Motor neuron (in vitro differentiated cells): ENCODE measurements at regions not wholly inside any gene's neighbourhood (a gene's known extent, or its start where the extent isn't known, plus 50 kb on each side); places are given as distances from the start of the nearest gene placed in this dataset.

Experiments used
- ATAC-seq, 8 experiments: fragments of 200-7000 bp; cut with Tn5 transposase; replicated peaks in 6 of 8; 2 replicates each; pipeline ENCODE4 v1.8.0; 2021; ENCODE audit warnings: mild to moderate bottlenecking in 8 of 8, moderate library complexity in 8 of 8
- H3K27ac ChIP-seq, 2 donors: fragments of 250-450 bp; sonication (Bioruptor Pico); 2 replicates each; pipeline ENCODE4 v1.9.0; 2021; ENCODE audit warnings: antibody characterized with exemption in 2 of 2, mild to moderate bottlenecking in 2 of 2, moderate library complexity in 1 of 2
- H3K4me1 ChIP-seq, 2 donors: fragments of 250-450 bp; sonication (Bioruptor Pico); replicated peaks in 1 of 2; 2 replicates each; pipeline ENCODE4 v1.6.1; 2021; ENCODE audit warnings: antibody characterized with exemption in 2 of 2, mild to moderate bottlenecking in 2 of 2, moderate library complexity in 1 of 2
- H3K4me3 ChIP-seq, 5 donors: fragments of 250-450 bp; sonication (Bioruptor Pico); 2 replicates each; pipeline ENCODE4 v1.9.0; 2021; ENCODE audit warnings: antibody characterized with exemption in 5 of 5, mild to moderate bottlenecking in 5 of 5, moderate library complexity in 4 of 5
- WGBS, 10 experiments: fragments of 450-650 bp; shearing (Covaris generic); methylation state at CpG; one replicate each; pipeline ENCODE4 v1.0.0; 2022; 5-methylcytosine and 5-hydroxymethylcytosine counted together
- in situ Hi-C, 9 experiments: fragments of 400-800 bp; cut with MboI; loops; one replicate each; pipeline ENCODE4 v1.15.0; 2021; ENCODE audit warnings: low sequenced_read_pairs in 9 of 9, low pct_unique_long_range_greater_than_20kb in 2 of 9; ENCODE audit not compliant: unreplicated experiment in 9 of 9

GRCh38 chr6:11920566-11920965, 91.5 kb upstream of the HIVEP1 start:
- Histone ChIP-seq H3K27ac (no peak overlapping the region), H3K4me3 (no peak overlapping the region), H3K4me1 (peaks cover 20 to 22% of the 10 kb centered on the region in 2 donors)
- peak in 2 of 8 experiments; percentile 2 to 4 for ATAC-seq
- WGBS, 10 experiments = 50 to 100% (median 100%) methylated on average over 1 to 3 of the region's 3 CpGs; no CpG with 5 or more reads in 3 of the 10 experiments
- in situ Hi-C loops = no loop called here

GRCh38 chr6:11919771-11920440, 92.2 kb upstream of the HIVEP1 start:
- H3K4me1 ChIP-seq = peaks cover 20 to 22% of the 10 kb centered on the region in 2 donors
- H3K27ac ChIP-seq = no peak overlapping the region
- in situ Hi-C loops = no loop called here
- H3K4me3 ChIP-seq = no peak overlapping the region
- ATAC-seq = peak in 3 of 8 experiments; percentile 10 to 59 (median 11)
- 21 to 100% (median 83%) methylated on average over 1 to 8 of the region's 8 CpGs; no CpG with 5 or more reads in 2 of the 10 experiments for WGBS, 10 experiments

GRCh38 chr6:11918739-11919605, 93.1 kb upstream of the HIVEP1 start:
- in situ Hi-C loops = no loop called here
- peak overlapping the region in 1 of 5 donors; percentile 14 for H3K4me3 ChIP-seq
- peak in 6 of 8 experiments; percentile 32 to 78 (median 74) for ATAC-seq
- H3K4me1 ChIP-seq = peaks cover 20 to 22% of the 10 kb centered on the region in 2 donors
- peak overlapping the region; percentile 71 to 73 for H3K27ac ChIP-seq
- 6 to 72% (median 29%) methylated on average over 2 to 7 of the region's 9 CpGs; no CpG with 5 or more reads in 4 of the 10 experiments for WGBS, 10 experiments

DNA sequence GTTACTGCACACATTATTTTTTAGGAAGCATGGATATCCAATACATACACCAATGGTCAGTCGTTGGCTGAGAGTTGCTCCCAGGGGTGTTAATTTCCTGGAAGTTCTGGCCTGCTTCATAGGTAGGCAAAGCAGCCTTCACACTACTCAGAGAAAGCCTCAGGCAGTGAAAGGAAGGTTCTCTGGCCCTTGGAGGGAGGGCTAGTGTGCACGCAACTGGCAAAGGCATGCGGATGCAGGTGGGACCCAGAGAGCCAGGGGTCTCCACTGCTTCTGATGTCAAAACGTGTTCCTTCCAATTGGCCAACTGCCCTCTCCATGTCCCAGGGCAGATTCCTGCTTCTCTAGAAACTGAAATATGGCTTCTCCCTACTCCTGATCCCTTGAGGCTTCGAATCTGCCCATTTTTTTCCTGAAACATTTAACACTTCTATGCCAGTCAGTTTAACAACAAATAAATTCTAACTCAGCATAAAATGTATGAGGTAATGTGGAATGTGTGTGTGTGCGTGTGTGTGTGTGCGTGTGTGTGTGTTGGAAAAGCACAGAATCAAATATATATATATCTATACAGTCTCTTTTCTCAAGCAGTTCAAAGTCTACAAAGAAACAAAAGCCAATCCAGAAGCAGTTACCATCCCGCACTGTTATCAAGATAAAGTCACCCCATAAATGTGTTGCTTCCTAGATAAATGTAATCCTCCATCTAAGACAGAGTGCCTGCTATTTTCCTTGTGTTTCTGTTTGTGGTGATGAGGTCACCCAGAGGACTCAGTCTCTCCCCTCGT, 94.0 kb upstream of the HIVEP1 start:
- peak; percentile 10 to 91 (median 84) for ATAC-seq
- Histone ChIP-seq H3K4me1 (peaks cover 20 to 22% of the 10 kb centered on the region in 2 donors), H3K27ac (peak overlapping the region; percentile 71 to 73), H3K4me3 (no peak overlapping the region)
- in situ Hi-C loops = no loop called here
- WGBS, 10 experiments = 17 to 70% (median 55%) methylated on average over 1 to 7 of the region's 9 CpGs; no CpG with 5 or more reads in 1 of the 10 experiments

- in situ Hi-C loops = no loop called here
- Histone ChIP-seq H3K4me1 (peaks cover under 1 to 8% of the 10 kb centered on the region in 2 donors), H3K27ac (no peak overlapping the region), H3K4me3 (no peak overlapping the region)
- 57 to 100% (median 94%) methylated on average over 1 to 5 of the region's 6 CpGs; no CpG with 5 or more reads in 1 of the 10 experiments for WGBS, 10 experiments
- ATAC-seq = no peak
These were observed 99.7 kb upstream of the HIVEP1 start for GRCh38 chr6:11912420-11912819.

DNA sequence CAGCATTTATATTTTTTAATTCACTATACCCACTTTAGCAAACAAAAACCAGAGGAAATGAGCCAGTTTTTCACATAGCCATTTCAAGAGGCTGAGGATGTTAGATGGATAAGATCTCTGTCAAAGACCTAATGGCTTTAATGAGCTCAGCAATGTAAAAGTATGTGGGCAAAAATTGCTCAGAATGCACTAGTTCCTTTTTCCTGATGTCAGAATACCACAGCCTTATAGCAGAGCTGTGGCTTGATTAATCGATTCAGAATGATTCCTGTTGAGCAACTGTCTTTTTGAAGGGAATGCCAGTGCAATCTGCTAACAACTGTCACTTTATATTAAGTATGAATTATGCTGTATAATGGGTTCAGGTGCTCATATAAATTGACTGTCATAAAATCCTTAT, 100.6 kb upstream of the HIVEP1 start:
- no peak for ATAC-seq
- Histone ChIP-seq H3K4me3 (no peak overlapping the region), H3K27ac (no peak overlapping the region), H3K4me1 (peaks cover 0 to 8% of the 10 kb centered on the region in 2 donors)
- in situ Hi-C loops = no loop called here
- 0 to 100% (median 82%) methylated on average over 1 of the region's 1 CpG; no CpG with 5 or more reads in 2 of the 10 experiments for WGBS, 10 experiments

- peaks cover 0 to 8% of the 10 kb centered on the region in 2 donors for H3K4me1 ChIP-seq
- ATAC-seq = peak in 1 of 8 experiments; percentile 25
- 6 to 100% (median 71%) methylated on average over 2 to 7 of the region's 7 CpGs; no CpG with 5 or more reads in 1 of the 10 experiments for WGBS, 10 experiments
- in situ Hi-C loops = no loop called here
- H3K4me3 ChIP-seq = no peak overlapping the region
- H3K27ac ChIP-seq = no peak overlapping the region
These were observed 102.4 kb upstream of the HIVEP1 start for GRCh38 chr6:11909696-11910132.

DNA sequence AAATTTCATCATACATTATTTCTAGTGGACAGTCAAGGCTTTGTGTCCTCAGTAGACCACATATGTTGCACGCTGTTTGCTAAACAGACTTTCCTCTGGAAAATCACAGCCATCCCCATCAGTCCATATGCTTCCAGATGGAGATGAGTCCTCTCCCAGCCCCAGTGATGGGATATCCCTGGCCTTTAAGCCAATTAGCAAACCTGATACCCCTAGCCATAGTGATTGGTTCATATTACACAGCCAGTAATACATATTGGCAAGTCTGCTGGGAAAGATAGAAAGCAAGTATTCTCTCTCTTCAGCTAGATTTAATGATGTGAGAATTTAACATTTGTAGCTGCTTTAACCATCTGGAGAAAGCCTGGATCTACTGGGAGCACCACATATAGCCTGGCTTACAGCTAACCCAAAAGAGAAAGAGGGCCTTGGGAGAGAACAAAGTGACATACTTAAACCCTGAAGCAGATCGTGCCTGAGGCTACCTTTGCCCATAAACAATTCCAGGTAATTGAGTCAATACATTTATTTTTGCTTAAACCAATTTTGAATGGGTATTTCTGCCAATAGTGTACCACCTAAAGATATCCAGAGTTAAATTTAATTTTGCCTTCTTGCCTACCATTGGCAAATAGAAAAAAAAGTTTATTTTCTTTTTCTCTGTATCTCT, 103.5 kb upstream of the HIVEP1 start:
- no peak overlapping the region for H3K4me3 ChIP-seq
- ATAC-seq = no peak
- 17 to 90% (median 75%) methylated on average over 1 to 2 of the region's 2 CpGs; no CpG with 5 or more reads in 3 of the 10 experiments for WGBS, 10 experiments
- in situ Hi-C loops = no loop called here
- peaks cover 0 to 8% of the 10 kb centered on the region in 2 donors for H3K4me1 ChIP-seq
- no peak overlapping the region for H3K27ac ChIP-seq

DNA sequence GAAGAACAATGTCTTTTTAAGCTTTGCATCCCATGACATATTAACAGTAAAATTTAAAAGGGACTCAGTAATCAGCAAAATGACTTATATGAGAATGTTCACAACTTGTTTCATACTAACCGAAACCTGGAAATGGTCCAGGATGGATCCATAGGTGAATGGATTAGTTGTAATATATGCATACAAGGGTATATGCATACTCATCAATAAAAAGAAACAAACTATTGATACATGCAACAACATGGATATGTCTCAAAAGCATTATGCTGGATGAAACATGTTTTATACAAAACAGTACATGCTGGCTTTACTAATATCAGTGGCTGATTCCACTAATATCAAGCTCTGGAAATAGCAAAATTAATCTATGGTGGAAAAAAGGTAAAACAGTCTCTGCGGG, 108.5 kb upstream of the HIVEP1 start:
- ATAC-seq = no peak
- WGBS, 10 experiments = 96 to 100% (median 100%) methylated on average over 1 to 2 of the region's 2 CpGs; no CpG with 5 or more reads in 1 of the 10 experiments
- Histone ChIP-seq H3K27ac (no peak overlapping the region), H3K4me3 (no peak overlapping the region), H3K4me1 (no peaks in the 10 kb centered on the region)
- in situ Hi-C loops = no loop called here

DNA sequence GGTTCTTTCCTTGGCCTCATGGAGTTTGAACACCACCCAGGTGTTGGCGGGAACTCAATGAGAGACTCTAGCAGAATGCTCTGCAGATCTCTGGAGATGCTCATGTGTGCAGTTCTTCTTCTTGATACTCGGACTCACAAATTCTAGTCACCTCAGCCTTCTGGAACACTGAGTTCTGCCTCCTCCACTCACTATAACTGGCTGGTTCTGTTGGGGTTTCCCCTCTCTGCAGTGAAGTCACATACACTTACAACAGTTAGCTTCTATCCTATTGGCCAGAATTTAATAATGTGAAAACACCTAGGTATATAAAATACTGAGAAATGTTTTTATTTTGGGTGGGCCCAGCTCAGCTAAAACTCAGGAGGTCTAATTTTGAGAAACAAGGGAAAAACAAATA, 109.6 kb upstream of the HIVEP1 start:
- WGBS, 10 experiments = 80 to 100% (median 98%) methylated on average over 1 to 2 of the region's 2 CpGs; no CpG with 5 or more reads in 4 of the 10 experiments
- in situ Hi-C loops = no loop called here
- H3K4me1 ChIP-seq = no peaks in the 10 kb centered on the region
- H3K27ac ChIP-seq = no peak overlapping the region
- no peak for ATAC-seq
- H3K4me3 ChIP-seq = no peak overlapping the region

DNA sequence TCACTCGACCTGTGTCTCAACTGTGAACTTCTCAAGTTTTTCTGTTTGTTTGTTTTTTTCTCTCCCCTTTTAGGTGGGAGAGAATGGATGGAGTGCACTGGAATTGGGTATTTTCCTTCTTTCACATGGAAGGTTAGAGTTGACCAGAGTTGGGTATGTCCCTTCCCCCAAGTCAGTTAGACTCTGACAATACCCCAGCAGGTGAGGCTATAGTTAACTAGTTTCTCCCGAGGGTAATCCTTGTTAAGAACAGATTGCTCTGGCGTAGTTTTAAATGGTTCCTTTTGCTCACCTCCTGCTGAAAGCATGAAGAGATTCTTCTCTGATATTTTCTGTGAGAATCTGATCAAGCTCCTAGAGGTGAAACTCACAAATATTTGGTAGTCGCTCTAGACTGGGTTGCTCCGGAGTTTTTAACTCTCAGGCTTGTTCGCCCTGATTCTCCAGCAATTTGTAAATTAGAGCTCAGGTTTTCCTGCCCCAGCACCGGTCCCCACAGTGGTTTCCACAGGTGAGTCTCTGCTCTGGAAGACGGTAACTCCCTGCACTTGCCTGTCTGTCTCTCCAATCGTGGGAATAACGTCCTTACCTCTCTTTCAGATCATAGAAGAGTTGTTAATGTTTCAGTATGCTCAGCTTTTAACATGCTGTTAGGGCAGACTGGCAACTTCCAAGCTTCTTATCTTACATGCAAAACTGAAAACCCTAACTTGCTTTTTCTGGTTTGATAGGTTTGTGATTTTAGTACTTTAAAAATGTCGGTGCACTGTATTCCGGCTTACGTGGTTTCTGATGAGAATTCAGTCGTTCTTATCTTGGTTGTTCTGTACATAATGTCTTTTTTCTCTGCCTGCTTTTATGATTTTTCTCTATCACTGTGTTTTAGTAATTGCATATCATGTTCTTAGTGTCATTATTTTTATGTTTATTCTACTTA, 111.2 kb upstream of the HIVEP1 start:
- no peak for ATAC-seq
- Histone ChIP-seq H3K4me1 (no peaks in the 10 kb centered on the region), H3K4me3 (no peak overlapping the region), H3K27ac (no peak overlapping the region)
- in situ Hi-C loops = no loop called here
- 66 to 87% (median 78%) methylated on average over 6 to 13 of the region's 14 CpGs for WGBS, 10 experiments
